Activated CD4-positive, alpha-beta T cell treated with anti-CD3 and anti-CD28 coated beads for 36 hours (primary cell): ENCODE measurements at regions not wholly inside any gene's neighbourhood (a gene's known extent, or its start where the extent isn't known, plus 50 kb on each side); places are given as distances from the start of the nearest gene placed in this dataset.

Experiments
- ATAC-seq: fragments of 200-7000 bp; cut with Tn5 transposase; one replicate; pipeline ENCODE4 v1.10.0; 2021; ENCODE audit warnings: mild to moderate bottlenecking, moderate library complexity
- CTCF ChIA-PET: fragments of 350-600 bp; sonication (Branson Sonifier 250); formaldehyde crosslinking; loops from one replicate; lab custom pipeline; 2021; ENCODE audit warnings: antibody characterized with exemption; lab: Charles Lee
- POLR2A ChIA-PET: fragments of 350-600 bp; sonication (Branson Sonifier 250); formaldehyde crosslinking; loops from one replicate; lab custom pipeline; 2021; ENCODE audit warnings: antibody characterized with exemption, inconsistent platforms; lab: Charles Lee
- DNase-seq: peaks from one replicate; pipeline ENCODE4 v3.0.0-alpha.2; 2020
- H3K27ac Mint-ChIP-seq: one replicate; pipeline ENCODE4 v1.8.0; 2021; ENCODE audit warnings: mixed read lengths
- H3K27me3 Mint-ChIP-seq: one replicate; pipeline ENCODE4 v1.8.0; 2021; ENCODE audit warnings: mixed read lengths
- H3K36me3 Mint-ChIP-seq: one replicate; pipeline ENCODE4 v1.8.0; 2021; ENCODE audit warnings: low read depth, mixed read lengths
- H3K4me1 Mint-ChIP-seq: one replicate; pipeline ENCODE4 v1.8.0; 2021; ENCODE audit warnings: mixed read lengths
- H3K4me3 Mint-ChIP-seq: one replicate; pipeline ENCODE4 v1.8.0; 2021; ENCODE audit warnings: mild to moderate bottlenecking, moderate library complexity, mixed read lengths
- H3K9me3 Mint-ChIP-seq: one replicate; pipeline ENCODE4 v1.8.0; 2021; ENCODE audit warnings: low read depth, mixed read lengths
- intact Hi-C, 2 experiments: fragments of 100-400 bp; cut with DNase I in 1 of 2; cut with micrococcal nuclease in 1 of 2; formaldehyde crosslinking; loops; one replicate each; pipeline versions ENCODE4 v1.14.2 to v1.15.1; 2022 to 2024; cut with DNase I, micrococcal nuclease

DNA sequence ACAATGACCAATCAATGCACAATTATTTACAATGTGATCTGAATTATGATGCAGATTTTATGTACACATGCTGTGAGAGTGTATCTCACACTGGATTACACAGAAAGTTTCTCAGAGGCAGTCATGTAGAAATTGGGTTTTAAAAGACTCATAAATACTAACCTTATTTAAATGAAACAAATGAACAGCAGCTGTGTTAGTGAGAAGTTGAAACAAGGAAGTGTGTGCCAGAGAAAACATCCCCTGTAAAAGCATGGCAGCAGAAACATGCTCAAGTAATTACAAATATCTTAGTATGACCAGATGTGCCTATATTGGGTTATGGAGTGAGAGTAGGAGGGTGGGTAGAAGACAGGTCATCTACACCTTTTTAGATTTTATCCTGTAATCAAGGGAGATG is 723.7 kb downstream of the C12orf50 start:
- H3K36me3 Mint-ChIP-seq = no peaks in the 10 kb centered on the region
- ATAC-seq = no peak
- CTCF ChIA-PET = no interaction called here
- DNase-seq = no peak
- H3K4me3 Mint-ChIP-seq = no peak overlapping the region
- POLR2A ChIA-PET = no interaction called here
- intact Hi-C loops = no loop called here
- no peaks in the 10 kb centered on the region for H3K9me3 Mint-ChIP-seq
- H3K4me1 Mint-ChIP-seq = no peaks in the 10 kb centered on the region
- H3K27me3 Mint-ChIP-seq = no peaks in the 10 kb centered on the region
- no peak overlapping the region for H3K27ac Mint-ChIP-seq

DNA sequence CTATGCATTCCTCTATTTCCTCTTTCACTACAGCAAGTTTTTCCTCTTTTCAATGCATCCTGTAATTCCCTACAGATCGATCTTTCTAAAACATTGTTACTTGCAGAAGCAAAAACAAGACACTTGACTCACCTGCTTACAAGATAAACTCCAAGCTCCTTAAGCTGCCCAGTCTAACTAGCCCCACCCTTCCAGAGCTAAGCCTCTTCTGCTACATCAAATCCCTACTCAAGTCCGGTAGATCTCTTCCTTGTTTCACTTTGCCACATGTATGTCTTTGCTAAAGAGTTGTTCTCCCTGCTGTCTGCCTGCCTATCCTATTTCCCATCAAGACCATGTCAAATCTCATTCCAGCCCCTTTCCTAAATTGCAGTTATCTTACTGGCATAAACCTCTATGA is 724.8 kb downstream of the C12orf50 start:
- DNase-seq (no peak), ATAC-seq (no peak)
- Mint-ChIP-seq H3K9me3 (no peaks in the 10 kb centered on the region), H3K36me3 (no peaks in the 10 kb centered on the region), H3K4me1 (no peaks in the 10 kb centered on the region), H3K27me3 (no peaks in the 10 kb centered on the region), H3K4me3 (no peak overlapping the region), H3K27ac (no peak overlapping the region)
- POLR2A ChIA-PET = no interaction called here
- CTCF ChIA-PET = no interaction called here
- intact Hi-C loops = no loop called here

DNA sequence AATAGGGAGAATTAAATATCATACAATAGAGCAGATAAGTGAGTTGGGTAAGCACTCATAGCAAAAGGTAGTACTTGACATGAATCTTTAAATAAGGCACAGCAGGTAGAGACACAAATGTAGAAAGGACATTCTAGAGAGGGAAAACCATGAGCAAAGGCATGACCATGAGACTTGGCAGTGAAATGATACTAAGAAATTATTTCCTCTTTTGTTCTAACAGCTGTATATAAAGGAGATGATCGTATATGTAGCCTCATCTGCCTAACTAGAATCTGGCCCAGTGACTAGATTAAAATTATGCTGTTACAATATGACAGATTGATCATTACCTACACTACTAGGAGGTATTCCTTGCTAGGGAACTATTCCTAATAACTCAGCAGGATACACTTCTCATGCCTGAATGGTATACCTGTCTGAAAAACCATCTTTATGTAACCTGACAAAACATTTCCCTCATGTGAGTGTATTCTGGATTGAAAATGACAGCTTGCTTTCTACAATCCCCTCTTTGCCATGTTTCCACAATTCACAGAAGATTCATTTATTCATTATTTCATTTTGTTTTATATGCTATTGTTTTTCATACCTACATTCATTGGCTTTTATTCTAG is 725.7 kb downstream of the C12orf50 start:
- no peak for DNase-seq
- H3K9me3 Mint-ChIP-seq = no peaks in the 10 kb centered on the region
- H3K27ac Mint-ChIP-seq = no peak overlapping the region
- POLR2A ChIA-PET = no interaction called here
- ATAC-seq = no peak
- H3K4me3 Mint-ChIP-seq = no peak overlapping the region
- no peaks in the 10 kb centered on the region for H3K4me1 Mint-ChIP-seq
- no peaks in the 10 kb centered on the region for H3K36me3 Mint-ChIP-seq
- intact Hi-C loops = no loop called here
- CTCF ChIA-PET = no interaction called here
- H3K27me3 Mint-ChIP-seq = no peaks in the 10 kb centered on the region

DNA sequence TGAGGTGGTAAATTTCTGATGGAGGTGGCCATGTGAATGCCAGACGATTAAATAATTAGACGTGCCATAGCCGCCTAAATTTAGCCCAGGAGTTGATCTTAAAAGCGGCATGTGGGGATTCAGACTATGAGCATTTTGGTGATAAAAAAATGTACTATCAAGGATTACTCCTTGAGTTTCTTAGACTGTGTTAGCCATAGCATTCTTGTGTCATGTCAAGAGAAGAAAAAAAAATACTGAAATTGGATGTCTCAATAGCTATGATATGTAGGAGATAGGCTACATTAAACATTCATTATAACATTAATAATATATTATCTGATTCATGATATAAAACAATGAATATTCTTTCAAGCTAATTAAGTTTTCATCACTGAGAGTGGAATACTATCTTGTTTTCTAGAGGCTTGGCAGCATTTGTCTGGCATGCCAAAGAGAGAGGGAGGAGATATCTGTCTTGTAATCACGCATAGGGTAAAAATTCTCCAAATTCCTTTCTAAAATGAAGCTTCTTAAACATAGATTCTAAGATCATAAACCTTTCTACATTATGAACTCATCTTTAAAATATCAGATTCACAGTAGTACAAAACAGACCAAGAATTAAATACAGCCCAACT is 727.0 kb downstream of the C12orf50 start:
- intact Hi-C loops = no loop called here
- ChIA-PET POLR2A (no interaction called here), CTCF (no interaction called here)
- H3K9me3 Mint-ChIP-seq = no peaks in the 10 kb centered on the region
- H3K36me3 Mint-ChIP-seq = no peaks in the 10 kb centered on the region
- no peaks in the 10 kb centered on the region for H3K27me3 Mint-ChIP-seq
- H3K27ac Mint-ChIP-seq = no peak overlapping the region
- no peak overlapping the region for H3K4me3 Mint-ChIP-seq
- ATAC-seq = no peak
- DNase-seq = no peak
- H3K4me1 Mint-ChIP-seq = no peaks in the 10 kb centered on the region

DNA sequence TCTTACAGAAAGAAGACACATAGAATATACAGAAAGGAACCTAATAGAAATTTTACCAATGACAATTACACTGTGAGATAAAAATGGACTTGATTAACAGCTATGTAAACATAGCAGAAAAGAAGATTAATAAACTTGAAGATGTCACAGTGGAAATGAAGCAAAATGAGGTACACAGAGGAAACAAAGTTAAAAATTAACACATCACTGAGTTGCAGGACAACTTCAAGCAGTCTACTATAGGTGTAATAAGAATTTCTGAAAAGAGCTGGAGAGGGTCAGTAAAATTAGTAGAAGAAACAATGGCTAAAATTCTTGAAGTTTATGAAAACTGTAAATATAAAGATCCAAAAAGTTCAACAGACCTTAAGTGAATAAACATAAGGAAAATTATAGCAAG is 738.7 kb downstream of the C12orf50 start:
- no peaks in the 10 kb centered on the region for H3K27me3 Mint-ChIP-seq
- no peaks in the 10 kb centered on the region for H3K36me3 Mint-ChIP-seq
- H3K4me1 Mint-ChIP-seq = no peaks in the 10 kb centered on the region
- DNase-seq (no peak), ATAC-seq (no peak)
- no peak overlapping the region for H3K4me3 Mint-ChIP-seq
- H3K27ac Mint-ChIP-seq = no peak overlapping the region
- no peaks in the 10 kb centered on the region for H3K9me3 Mint-ChIP-seq
- intact Hi-C loops = no loop called here
- ChIA-PET CTCF (no interaction called here), POLR2A (no interaction called here)

DNA sequence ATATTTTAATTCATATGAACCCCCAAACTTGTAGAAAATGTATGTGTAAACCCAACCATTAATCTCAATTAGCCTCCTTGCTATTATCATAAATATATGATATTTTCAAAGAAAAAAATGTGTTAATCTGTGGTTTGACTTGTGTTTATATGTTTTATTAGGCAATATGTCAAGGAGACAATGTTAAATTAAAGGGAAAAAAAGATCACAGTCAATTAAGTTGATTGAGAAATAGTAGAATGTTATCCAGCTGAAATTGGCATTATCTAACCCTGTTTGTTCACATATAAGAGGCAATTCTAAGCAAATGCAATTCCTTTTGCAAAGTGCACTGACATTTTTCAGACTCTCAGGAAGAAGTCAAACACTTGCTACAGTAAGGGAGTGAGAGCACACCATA is 745.3 kb downstream of the C12orf50 start:
- Mint-ChIP-seq H3K4me1 (no peaks in the 10 kb centered on the region), H3K36me3 (no peaks in the 10 kb centered on the region), H3K27ac (no peak overlapping the region), H3K4me3 (no peak overlapping the region), H3K27me3 (no peaks in the 10 kb centered on the region), H3K9me3 (no peaks in the 10 kb centered on the region)
- CTCF ChIA-PET = interaction anchor here (0.6 kb wide), 1 partner anchor 60 kb away, joined by 4 read pairs; no protein-coding TSS in a partner anchor
- POLR2A ChIA-PET = no interaction called here
- DNase-seq = no peak
- intact Hi-C loops = no loop called here
- ATAC-seq = no peak

DNA sequence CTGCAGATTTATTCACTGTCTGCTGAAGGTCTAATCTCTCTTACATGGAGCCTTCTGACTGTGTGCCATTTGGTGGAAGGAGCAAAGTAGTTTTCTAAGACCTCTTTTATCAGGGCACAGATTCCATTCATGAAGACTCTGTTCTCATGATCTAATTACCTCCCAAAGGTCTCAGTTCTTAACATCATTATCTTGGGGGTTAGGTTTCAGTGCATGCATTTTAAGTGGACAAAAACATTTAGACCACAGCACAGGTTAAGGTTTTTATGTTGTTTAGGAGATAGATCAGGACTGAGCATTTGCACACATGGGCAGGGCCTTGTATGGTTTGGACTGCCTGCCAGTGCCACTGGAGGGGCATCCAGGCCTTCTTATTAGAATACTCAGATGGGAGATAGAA is 746.1 kb downstream of the C12orf50 start:
- no peak for ATAC-seq

DNA sequence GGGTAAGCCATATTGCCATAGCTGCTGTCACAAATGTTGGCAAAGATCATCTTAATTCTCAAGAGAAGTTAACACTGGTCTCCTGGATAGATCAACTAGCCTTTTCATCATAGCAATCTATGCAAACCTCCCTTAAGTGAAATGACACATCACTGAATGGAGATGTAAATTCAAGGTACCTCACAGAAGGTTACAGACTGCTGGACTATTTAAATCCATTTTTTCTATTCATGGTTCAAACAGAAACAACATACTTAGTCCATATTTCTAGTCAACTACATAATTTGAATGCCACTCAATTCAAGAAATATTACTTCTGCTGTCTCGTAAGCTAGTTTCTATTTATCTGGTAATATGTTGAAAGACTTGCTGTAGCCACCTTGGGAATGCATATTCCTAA is 748.3 kb downstream of the C12orf50 start:
- no peaks in the 10 kb centered on the region for H3K27me3 Mint-ChIP-seq
- H3K36me3 Mint-ChIP-seq = no peaks in the 10 kb centered on the region
- POLR2A ChIA-PET = no interaction called here
- no peaks in the 10 kb centered on the region for H3K4me1 Mint-ChIP-seq
- ATAC-seq (no peak), DNase-seq (no peak)
- no peaks in the 10 kb centered on the region for H3K9me3 Mint-ChIP-seq
- CTCF ChIA-PET = interaction anchor here (1.1 kb wide), 1 partner anchor 10 kb away, joined by 3 read pairs; no protein-coding TSS in a partner anchor
- no peak overlapping the region for H3K27ac Mint-ChIP-seq
- intact Hi-C loops = no loop called here
- no peak overlapping the region for H3K4me3 Mint-ChIP-seq

More for the DNA sequence above, 746.1 kb downstream of the C12orf50 start:
- Mint-ChIP-seq H3K4me1 (no peaks in the 10 kb centered on the region), H3K27me3 (no peaks in the 10 kb centered on the region), H3K4me3 (no peak overlapping the region), H3K27ac (no peak overlapping the region), H3K36me3 (no peaks in the 10 kb centered on the region), H3K9me3 (no peaks in the 10 kb centered on the region)
- CTCF ChIA-PET = no interaction called here
- POLR2A ChIA-PET = no interaction called here
- intact Hi-C loops = no loop called here
- DNase-seq = no peak

DNA sequence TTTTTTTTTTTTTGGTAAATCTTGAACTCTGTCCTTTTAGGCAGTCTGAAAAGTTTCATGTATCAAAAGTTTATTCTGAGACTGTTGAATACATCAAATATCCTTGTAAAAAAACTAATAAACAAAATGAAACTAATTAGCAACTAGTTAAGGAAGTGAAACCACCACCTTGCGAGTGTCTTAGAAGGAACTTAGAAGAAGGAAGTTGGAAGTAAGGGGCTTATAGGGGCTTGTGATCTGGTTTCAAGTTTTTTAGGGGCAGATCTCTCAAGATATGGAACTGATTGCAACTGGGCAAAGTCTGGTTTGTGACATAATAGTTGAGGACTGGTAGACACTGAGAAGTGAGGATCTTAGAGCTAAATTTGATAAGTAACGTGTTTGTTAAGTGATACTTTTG is 748.8 kb downstream of the C12orf50 start:
- Mint-ChIP-seq H3K27me3 (no peaks in the 10 kb centered on the region), H3K4me1 (no peaks in the 10 kb centered on the region), H3K4me3 (no peak overlapping the region), H3K9me3 (no peaks in the 10 kb centered on the region), H3K36me3 (no peaks in the 10 kb centered on the region), H3K27ac (no peak overlapping the region)
- CTCF ChIA-PET = no interaction called here
- intact Hi-C loops = no loop called here
- DNase-seq (no peak), ATAC-seq (no peak)
- POLR2A ChIA-PET = no interaction called here

DNA sequence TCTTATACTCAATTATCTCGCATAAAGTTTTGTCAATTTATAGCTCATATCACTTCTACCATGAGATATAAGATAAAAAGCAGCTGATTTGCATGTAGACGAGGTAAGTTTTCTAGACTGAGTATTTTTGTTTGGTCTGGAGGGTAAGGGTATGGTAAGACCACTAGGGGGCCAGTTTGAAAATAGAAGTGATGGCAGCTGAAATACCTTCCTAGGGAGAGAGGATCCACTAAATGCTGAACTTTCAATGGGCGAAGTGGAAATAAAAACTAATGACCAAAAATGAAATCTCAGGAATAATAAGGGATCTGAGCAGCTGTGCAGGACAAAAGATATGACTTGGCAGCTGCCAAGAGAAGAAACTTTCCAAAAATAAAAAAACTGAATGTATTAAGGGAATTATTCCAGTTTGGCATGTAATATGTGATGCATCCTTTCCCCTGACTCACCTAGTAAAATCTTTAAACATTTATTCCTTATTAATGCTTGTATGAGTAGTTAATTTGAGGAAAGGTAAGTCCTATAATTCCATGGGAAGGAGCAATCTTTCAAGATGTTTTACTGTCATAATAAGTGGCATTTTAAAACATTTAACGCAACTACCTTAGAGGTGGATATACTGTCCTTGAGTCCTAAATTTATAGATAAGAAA is 754.5 kb downstream of the C12orf50 start:
- Mint-ChIP-seq H3K27me3 (no peaks in the 10 kb centered on the region), H3K4me1 (no peaks in the 10 kb centered on the region), H3K27ac (no peak overlapping the region), H3K36me3 (no peaks in the 10 kb centered on the region), H3K9me3 (no peaks in the 10 kb centered on the region), H3K4me3 (no peak overlapping the region)
- ChIA-PET CTCF (no interaction called here), POLR2A (no interaction called here)
- ATAC-seq = no peak
- intact Hi-C loops = no loop called here
- no peak for DNase-seq

DNA sequence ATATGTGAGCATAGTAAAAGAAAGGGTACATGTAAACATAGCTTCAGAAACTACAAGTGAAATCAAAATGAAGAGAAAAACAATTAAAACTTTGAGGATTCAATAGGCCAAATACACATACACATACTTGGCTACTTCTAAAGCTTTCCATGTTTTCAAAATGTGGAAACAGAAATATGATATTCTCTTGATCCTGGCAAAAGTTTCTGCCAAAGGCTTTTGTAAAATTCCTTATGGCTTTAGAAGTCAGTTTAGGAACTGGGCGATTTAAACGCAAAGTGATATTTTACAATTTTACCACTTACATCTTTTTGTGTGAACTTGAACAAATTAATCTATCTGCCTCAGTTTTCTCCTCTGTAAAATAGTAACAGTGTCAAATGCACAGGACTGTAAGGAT is 756.4 kb downstream of the C12orf50 start:
- intact Hi-C loops = no loop called here
- no peak for ATAC-seq
- no peaks in the 10 kb centered on the region for H3K36me3 Mint-ChIP-seq
- no peak for DNase-seq
- no peaks in the 10 kb centered on the region for H3K9me3 Mint-ChIP-seq
- H3K27ac Mint-ChIP-seq = no peak overlapping the region
- ChIA-PET CTCF (no interaction called here), POLR2A (no interaction called here)
- H3K4me1 Mint-ChIP-seq = no peaks in the 10 kb centered on the region
- H3K4me3 Mint-ChIP-seq = no peak overlapping the region
- no peaks in the 10 kb centered on the region for H3K27me3 Mint-ChIP-seq

DNA sequence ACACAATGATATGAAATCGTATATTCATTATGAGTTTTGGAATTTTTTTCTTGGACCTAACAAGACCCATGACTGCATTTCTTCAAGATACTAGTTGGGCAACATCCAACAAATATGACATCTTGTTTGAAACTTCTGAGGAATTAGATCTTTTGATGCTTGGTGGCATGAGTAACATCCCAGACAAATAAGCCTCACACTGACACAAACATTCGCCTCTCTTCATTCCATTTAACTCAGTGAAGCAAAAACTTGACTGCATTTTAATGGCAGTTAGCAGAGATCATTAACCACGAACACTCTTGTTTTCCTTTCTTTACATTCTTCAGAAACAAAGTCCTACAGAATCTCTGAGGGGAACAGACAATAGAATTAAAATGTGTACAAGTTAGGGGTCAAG is 758.3 kb downstream of the C12orf50 start:
- no peak overlapping the region for H3K4me3 Mint-ChIP-seq
- ChIA-PET POLR2A (no interaction called here), CTCF (interaction anchor here (0.6 kb wide), 1 partner anchor 11 kb away, joined by 3 read pairs; no protein-coding TSS in a partner anchor)
- DNase-seq (no peak), ATAC-seq (no peak)
- intact Hi-C loops = no loop called here
- H3K9me3 Mint-ChIP-seq = no peaks in the 10 kb centered on the region
- H3K4me1 Mint-ChIP-seq = no peaks in the 10 kb centered on the region
- no peak overlapping the region for H3K27ac Mint-ChIP-seq
- H3K36me3 Mint-ChIP-seq = no peaks in the 10 kb centered on the region
- H3K27me3 Mint-ChIP-seq = no peaks in the 10 kb centered on the region
